Calu3 (cell line): ENCODE measurements at regions not wholly inside any gene's neighbourhood (a gene's known extent, or its start where the extent isn't known, plus 50 kb on each side); places are given as distances from the start of the nearest gene placed in this dataset.

Experiments
- BruUV-seq: library from RNA; stranded (reverse); fragments of 400-500 nt; replicated peaks from 2 replicates; lab custom pipeline; 2021; lab: Mats Ljungman, UMichigan
- CTCF ChIA-PET: fragments of 300-600 bp; sonication (Branson Sonifier 250); formaldehyde crosslinking; loops from one replicate; lab custom pipeline; 2022; ENCODE audit warnings: antibody characterized with exemption; lab: Charles Lee
- DNase-seq: peaks from one replicate; pipeline ENCODE4 v3.0.0; 2022
- H3K27ac Mint-ChIP-seq: one replicate; pipeline ENCODE4 v1.8.0; 2022; ENCODE audit warnings: mixed read lengths; ENCODE audit not compliant: unreplicated experiment
- H3K27me3 Mint-ChIP-seq: one replicate; pipeline ENCODE4 v1.8.0; 2022; ENCODE audit warnings: mixed read lengths; ENCODE audit not compliant: unreplicated experiment
- H3K36me3 Mint-ChIP-seq: one replicate; pipeline ENCODE4 v1.8.0; 2022; ENCODE audit warnings: mild to moderate bottlenecking, moderate library complexity, mixed read lengths; ENCODE audit not compliant: insufficient read depth, unreplicated experiment
- H3K4me1 Mint-ChIP-seq: one replicate; pipeline ENCODE4 v1.8.0; 2022; ENCODE audit warnings: mild to moderate bottlenecking, low read depth, mixed read lengths; ENCODE audit not compliant: unreplicated experiment
- H3K4me3 Mint-ChIP-seq: one replicate; pipeline ENCODE4 v1.8.0; 2022; ENCODE audit warnings: mild to moderate bottlenecking, low read depth, moderate library complexity, mixed read lengths; ENCODE audit not compliant: unreplicated experiment
- H3K9me3 Mint-ChIP-seq: one replicate; pipeline ENCODE4 v1.8.0; 2022; ENCODE audit warnings: low read depth, mixed read lengths; ENCODE audit not compliant: unreplicated experiment
- intact Hi-C: fragments of 100-400 bp; cut with micrococcal nuclease; formaldehyde crosslinking; loops from one replicate; pipeline ENCODE4 v1.10.0; 2022; ENCODE audit not compliant: unreplicated experiment
- TF ChIP-seq, protein P1 (sequence below): fragments of 200-600 bp; IDR thresholded peaks from one replicate; pipeline ENCODE4 v1.8.0; 2022; ENCODE audit warnings: antibody characterized with exemption; ENCODE audit not compliant: unreplicated experiment

DNA sequence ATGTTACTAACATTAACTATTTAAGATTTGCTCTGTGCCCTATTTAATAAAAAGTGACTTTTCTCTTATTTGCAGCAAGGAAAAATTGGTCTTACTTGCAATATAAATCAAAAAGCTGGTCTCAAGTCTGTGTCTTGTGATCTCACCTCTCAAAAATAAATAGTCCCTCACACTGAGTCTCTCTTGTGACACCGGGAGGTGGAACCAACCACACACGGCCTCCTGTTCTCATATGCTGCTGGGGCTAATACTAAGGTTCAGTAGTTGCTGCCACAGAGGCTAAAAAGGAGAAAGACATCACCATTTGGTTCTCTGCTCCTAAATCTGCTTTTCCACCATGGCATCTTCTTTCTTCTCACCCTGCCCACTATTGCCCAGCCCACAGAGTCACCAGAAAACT lies 175.8 kb upstream of the FTMT start:
- Mint-ChIP-seq H3K27me3 (no peaks in the 10 kb centered on the region), H3K36me3 (no peaks in the 10 kb centered on the region), H3K4me1 (no peaks in the 10 kb centered on the region), H3K4me3 (no peak overlapping the region), H3K9me3 (no peaks in the 10 kb centered on the region), H3K27ac (no peak overlapping the region)
- intact Hi-C loops = no loop called here
- TF ChIP-seq, protein P1, sequence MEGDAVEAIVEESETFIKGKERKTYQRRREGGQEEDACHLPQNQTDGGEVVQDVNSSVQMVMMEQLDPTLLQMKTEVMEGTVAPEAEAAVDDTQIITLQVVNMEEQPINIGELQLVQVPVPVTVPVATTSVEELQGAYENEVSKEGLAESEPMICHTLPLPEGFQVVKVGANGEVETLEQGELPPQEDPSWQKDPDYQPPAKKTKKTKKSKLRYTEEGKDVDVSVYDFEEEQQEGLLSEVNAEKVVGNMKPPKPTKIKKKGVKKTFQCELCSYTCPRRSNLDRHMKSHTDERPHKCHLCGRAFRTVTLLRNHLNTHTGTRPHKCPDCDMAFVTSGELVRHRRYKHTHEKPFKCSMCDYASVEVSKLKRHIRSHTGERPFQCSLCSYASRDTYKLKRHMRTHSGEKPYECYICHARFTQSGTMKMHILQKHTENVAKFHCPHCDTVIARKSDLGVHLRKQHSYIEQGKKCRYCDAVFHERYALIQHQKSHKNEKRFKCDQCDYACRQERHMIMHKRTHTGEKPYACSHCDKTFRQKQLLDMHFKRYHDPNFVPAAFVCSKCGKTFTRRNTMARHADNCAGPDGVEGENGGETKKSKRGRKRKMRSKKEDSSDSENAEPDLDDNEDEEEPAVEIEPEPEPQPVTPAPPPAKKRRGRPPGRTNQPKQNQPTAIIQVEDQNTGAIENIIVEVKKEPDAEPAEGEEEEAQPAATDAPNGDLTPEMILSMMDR = no peak
- no TSS peak for BruUV-seq
- no peak for DNase-seq
- CTCF ChIA-PET = no interaction called here

DNA sequence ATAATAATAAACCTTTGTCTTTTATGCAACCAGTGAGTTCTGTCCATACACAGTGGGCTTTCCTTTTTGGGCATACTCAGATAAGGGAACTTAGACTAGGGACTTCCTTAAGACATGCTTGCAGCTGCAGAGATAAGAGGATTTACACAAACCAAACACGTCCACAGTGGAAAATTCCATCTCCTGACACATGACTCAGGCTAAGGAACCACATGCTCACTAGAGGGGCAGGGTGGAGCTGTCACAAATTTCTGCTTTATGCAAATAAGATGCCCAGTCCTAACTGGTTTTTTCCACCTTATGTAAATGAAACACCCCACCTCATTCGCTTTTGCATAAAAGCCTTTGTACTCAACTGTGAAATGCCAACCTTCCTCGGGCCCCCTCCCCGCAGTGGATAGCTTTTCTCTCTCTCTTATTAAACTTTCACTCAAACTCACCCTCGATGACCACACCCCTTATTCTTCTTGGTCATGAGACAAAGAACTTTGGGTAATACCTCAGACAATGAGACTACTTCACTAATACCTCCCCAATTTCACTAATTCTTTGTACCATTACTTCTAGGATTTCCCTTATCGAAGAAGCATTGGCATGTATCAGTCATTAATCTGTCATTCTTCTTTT lies 170.3 kb upstream of the FTMT start:
- BruUV-seq = no TSS peak
- H3K9me3 Mint-ChIP-seq = peaks cover 5% of the 10 kb centered on the region
- H3K27ac Mint-ChIP-seq = no peak overlapping the region
- no peak overlapping the region for H3K4me3 Mint-ChIP-seq
- H3K4me1 Mint-ChIP-seq = no peaks in the 10 kb centered on the region
- TF ChIP-seq, protein P1 = no peak
- no peak for DNase-seq
- no peaks in the 10 kb centered on the region for H3K27me3 Mint-ChIP-seq
- H3K36me3 Mint-ChIP-seq = no peaks in the 10 kb centered on the region
- CTCF ChIA-PET = no interaction called here
- intact Hi-C loops = no loop called here

DNA sequence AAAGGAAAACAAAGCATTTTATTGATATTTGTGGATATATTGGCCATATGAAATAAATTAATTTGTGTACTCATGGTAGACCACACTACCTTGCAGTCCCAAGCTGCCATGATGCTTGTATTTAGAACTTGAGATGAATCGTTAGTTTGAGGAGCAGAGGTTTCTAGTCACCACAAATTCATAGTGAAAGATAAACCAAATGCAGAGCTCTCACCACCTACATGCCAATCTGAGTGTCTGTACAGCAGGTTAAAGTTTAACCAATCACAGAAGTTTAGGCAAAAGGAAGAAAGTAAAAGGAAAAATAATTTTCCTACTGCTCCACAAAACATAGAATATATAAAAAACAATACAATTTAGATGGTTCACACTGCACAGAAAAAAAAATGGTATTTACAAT lies 163.6 kb upstream of the FTMT start:
- CTCF ChIA-PET = no interaction called here
- H3K27ac Mint-ChIP-seq = no peak overlapping the region
- no peaks in the 10 kb centered on the region for H3K36me3 Mint-ChIP-seq
- no peak for DNase-seq
- no TSS peak for BruUV-seq
- no peak overlapping the region for H3K4me3 Mint-ChIP-seq
- no peaks in the 10 kb centered on the region for H3K27me3 Mint-ChIP-seq
- peaks cover 38% of the 10 kb centered on the region for H3K4me1 Mint-ChIP-seq
- intact Hi-C loops = no loop called here
- peaks cover 2% of the 10 kb centered on the region for H3K9me3 Mint-ChIP-seq
- TF ChIP-seq, protein P1 = no peak

DNA sequence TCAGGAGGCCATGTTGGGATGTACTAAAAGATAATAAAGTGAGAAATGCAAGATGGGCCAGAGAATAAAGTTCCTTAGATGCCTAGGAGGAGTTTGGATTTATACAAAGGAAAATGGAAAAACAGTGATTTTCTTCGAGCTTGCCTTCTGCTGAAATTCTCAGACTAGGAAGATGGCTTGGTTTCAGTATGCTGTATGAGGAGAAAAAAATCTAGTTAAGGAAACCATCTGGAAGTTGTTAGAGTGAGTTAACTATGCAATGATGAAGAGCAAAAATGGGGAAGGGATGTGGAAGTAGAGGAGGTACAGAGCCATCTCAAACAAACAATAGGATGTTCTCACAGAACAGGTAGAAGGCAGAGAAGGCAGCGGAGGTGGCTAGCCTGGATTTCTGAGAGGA lies 162.9 kb upstream of the FTMT start:
- no peak for DNase-seq
- Mint-ChIP-seq H3K4me3 (no peak overlapping the region), H3K4me1 (peaks cover 38% of the 10 kb centered on the region), H3K9me3 (peaks cover 2% of the 10 kb centered on the region), H3K27ac (no peak overlapping the region), H3K36me3 (no peaks in the 10 kb centered on the region), H3K27me3 (no peaks in the 10 kb centered on the region)
- intact Hi-C loops = no loop called here
- CTCF ChIA-PET = no interaction called here
- BruUV-seq = no TSS peak
- TF ChIP-seq, protein P1 = no peak
